Right lobe of liver (tissue), 6 donors: ENCODE measurements at regions not wholly inside any gene's neighbourhood (a gene's known extent, or its start where the extent isn't known, plus 50 kb on each side); places are given as distances from the start of the nearest gene placed in this dataset.
"Not testable (repeated sequence)": the region's sequence is repeated elsewhere in the genome, so short reads cannot be mapped to it uniquely, and the experiment has no call there.

ENCODE experiments used
- ATAC-seq, 4 donors: fragments of 200-7000 bp; cut with Tn5 transposase; one replicate each; pipeline ENCODE4 v1.9.1; 2020; ENCODE audit warnings: mild to moderate bottlenecking in 4 of 4, moderate library complexity in 4 of 4
- DNase-seq, 3 donors: peaks; one replicate each; pipeline ENCODE4 v3.0.0-alpha.2; 2020
- H3K27ac ChIP-seq, 3 donors: fragments of 200-600 bp; one replicate each; pipeline ENCODE4 v1.8.0; 2022
- H3K27me3 ChIP-seq, 2 donors: fragments of 200-600 bp; one replicate each; pipeline ENCODE4 v1.8.0; 2022
- H3K36me3 ChIP-seq, 4 donors: fragments of 200-600 bp; sonication (generic) in 1 of 4; one replicate each; pipeline versions ENCODE4 v1.5.1 to v1.8.0; 2017 to 2022; ENCODE audit warnings: control low read depth in 1 of 4
- H3K4me1 ChIP-seq, 4 donors: fragments of 200-600 bp; sonication (generic) in 1 of 4; one replicate each; pipeline versions ENCODE4 v1.5.1 to v1.8.0; 2017 to 2022; ENCODE audit warnings: control low read depth in 1 of 4
- H3K4me3 ChIP-seq, 3 donors: fragments of 200-600 bp; one replicate each; pipeline ENCODE4 v1.8.0; 2022
- H3K9me3 ChIP-seq, 4 donors: fragments of 200-600 bp; sonication (generic) in 1 of 4; one replicate each; pipeline versions ENCODE4 v1.5.1 to v1.8.0; 2017 to 2022; ENCODE audit warnings: control low read depth in 1 of 4
- CTCF ChIP-seq, 4 donors: fragments of 200-600 bp in 3 of 4; fragments of 450-650 bp in 1 of 4; IDR thresholded peaks; one replicate each; pipeline versions ENCODE4 v1.5.1 to v1.8.0; 2016 to 2022; ENCODE audit warnings: antibody characterized with exemption in 4 of 4, mild to moderate bottlenecking in 2 of 4
- POLR2A ChIP-seq: fragments of 450-650 bp; IDR thresholded peaks from one replicate; pipeline ENCODE4 v1.6.1; 2017; ENCODE audit warnings: antibody characterized with exemption, mild to moderate bottlenecking
- WGBS: methylation state at CpG from one replicate; pipeline ENCODE4 v1.1.6; 2018; ENCODE audit warnings: low coverage, low lambda C conversion rate; ENCODE audit not compliant: insufficient coverage; ENCODE audit errors: missing lambda C conversion rate; 5-methylcytosine and 5-hydroxymethylcytosine counted together
- intact Hi-C, 2 donors: fragments of 100-400 bp; cut with DNase I; formaldehyde crosslinking; loops; one replicate each; pipeline versions ENCODE4 v1.11.2 to v1.14.1; 2022
- donor health status: DM: no; HTN: yes; CAD: no.
- donor health status: DM: no; HTN: no; CAD: no.
- donor health status: DM: no; HTN: no; CAD: no.
- donor health status: DM: no; HTN: yes; CAD: no.
- donor health status: DM: no; HTN: yes; CAD: no.

- DNase-seq (no peak), ATAC-seq (no peak)
- Histone ChIP-seq H3K4me1 (no peaks in the 10 kb centered on the region), H3K27ac (no peak overlapping the region), H3K9me3 (no peaks in the 10 kb centered on the region), H3K36me3 (no peaks in the 10 kb centered on the region), H3K27me3 (no peaks in the 10 kb centered on the region), H3K4me3 (no peak overlapping the region)
- WGBS, result 64% methylated on average over 11 of the region's 11 CpGs
- no peak for TF ChIP-seq CTCF (IDR thresholded peaks at IDR 0.05)
- no peak for TF ChIP-seq POLR2A
- intact Hi-C loops, result no loop called here
Observed at GRCh38 chr17:56724664-56725063, 109.1 kb downstream of the C17orf67 start.

- ATAC-seq (no peak), DNase-seq (no peak)
- WGBS, result 57% methylated on average over 4 of the region's 4 CpGs
- no peak overlapping the region for H3K27ac ChIP-seq
- no peak overlapping the region for H3K4me3 ChIP-seq
- intact Hi-C loops, result no loop called here
- H3K9me3 ChIP-seq, result no peaks in the 10 kb centered on the region
- H3K4me1 ChIP-seq, result no peaks in the 10 kb centered on the region
- TF ChIP-seq CTCF (IDR thresholded peaks at IDR 0.05), result no peak
- TF ChIP-seq POLR2A, result no peak
- no peaks in the 10 kb centered on the region for H3K27me3 ChIP-seq
- no peaks in the 10 kb centered on the region for H3K36me3 ChIP-seq
Observed at GRCh38 chr17:56725144-56725543, 108.6 kb downstream of the C17orf67 start.

GRCh38 chr17:56727876-56728617 is 105.7 kb downstream of the C17orf67 start:
- DNase-seq (no peak), ATAC-seq (no peak)
- Histone ChIP-seq H3K9me3 (no peaks in the 10 kb centered on the region), H3K4me1 (no peaks in the 10 kb centered on the region), H3K27ac (no peak overlapping the region), H3K36me3 (no peaks in the 10 kb centered on the region), H3K4me3 (no peak overlapping the region), H3K27me3 (no peaks in the 10 kb centered on the region)
- no peak for TF ChIP-seq POLR2A
- TF ChIP-seq CTCF (IDR thresholded peaks at IDR 0.05), result no peak
- intact Hi-C loops, result no loop called here
- 54% methylated on average over 5 of the region's 6 CpGs for WGBS

GRCh38 chr17:56731096-56731495 is 102.6 kb downstream of the C17orf67 start:
- H3K27me3 ChIP-seq, H3K9me3 ChIP-seq, H3K4me1 ChIP-seq, intact Hi-C loops, H3K4me3 ChIP-seq, DNase-seq, ATAC-seq, H3K36me3 ChIP-seq, H3K27ac ChIP-seq: not testable (repeated sequence)
- 76% methylated on average over 5 of the region's 5 CpGs for WGBS

GRCh38 chr17:56733833-56734232 is 99.9 kb downstream of the C17orf67 start:
- ATAC-seq (no peak), DNase-seq (no peak)
- intact Hi-C loops, result no loop called here
- Histone ChIP-seq H3K9me3 (no peaks in the 10 kb centered on the region), H3K4me1 (no peaks in the 10 kb centered on the region), H3K27ac (no peak overlapping the region), H3K4me3 (no peak overlapping the region), H3K36me3 (no peaks in the 10 kb centered on the region), H3K27me3 (no peaks in the 10 kb centered on the region)
- no peak for TF ChIP-seq CTCF (IDR thresholded peaks at IDR 0.05)
- TF ChIP-seq POLR2A, result no peak
- WGBS, result 90% methylated on average over 5 of the region's 5 CpGs
